ENCODE measurements at regions not wholly inside any gene's neighbourhood (a gene's known extent, or its start where the extent isn't known, plus 50 kb on each side); places are given as distances from the start of the nearest gene placed in this dataset.
"Not testable (repeated sequence)": the region's sequence is repeated elsewhere in the genome, so short reads cannot be mapped to it uniquely, and the experiment has no call there.

DNA sequence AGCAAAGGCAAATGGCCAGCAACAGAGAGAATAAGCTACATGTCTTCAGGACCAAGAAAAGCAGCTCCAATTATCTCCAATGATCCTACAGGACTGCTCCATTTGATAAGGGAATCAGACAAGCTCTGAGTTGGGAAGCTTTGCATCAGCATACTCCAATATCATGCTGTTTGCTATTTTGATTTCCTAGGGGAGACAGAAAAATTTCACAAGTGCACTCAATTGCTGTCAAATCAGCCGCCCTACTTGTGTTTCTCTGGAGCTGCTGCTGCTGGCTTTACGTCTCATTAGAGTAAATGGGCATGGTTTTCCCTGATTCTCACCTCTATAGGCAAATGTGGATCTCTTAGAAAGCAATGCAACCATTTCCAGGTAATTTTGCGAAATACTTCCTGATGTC lies 201.7 kb downstream of the PRELID2 start:
- TF ChIP-seq, protein P1, sequence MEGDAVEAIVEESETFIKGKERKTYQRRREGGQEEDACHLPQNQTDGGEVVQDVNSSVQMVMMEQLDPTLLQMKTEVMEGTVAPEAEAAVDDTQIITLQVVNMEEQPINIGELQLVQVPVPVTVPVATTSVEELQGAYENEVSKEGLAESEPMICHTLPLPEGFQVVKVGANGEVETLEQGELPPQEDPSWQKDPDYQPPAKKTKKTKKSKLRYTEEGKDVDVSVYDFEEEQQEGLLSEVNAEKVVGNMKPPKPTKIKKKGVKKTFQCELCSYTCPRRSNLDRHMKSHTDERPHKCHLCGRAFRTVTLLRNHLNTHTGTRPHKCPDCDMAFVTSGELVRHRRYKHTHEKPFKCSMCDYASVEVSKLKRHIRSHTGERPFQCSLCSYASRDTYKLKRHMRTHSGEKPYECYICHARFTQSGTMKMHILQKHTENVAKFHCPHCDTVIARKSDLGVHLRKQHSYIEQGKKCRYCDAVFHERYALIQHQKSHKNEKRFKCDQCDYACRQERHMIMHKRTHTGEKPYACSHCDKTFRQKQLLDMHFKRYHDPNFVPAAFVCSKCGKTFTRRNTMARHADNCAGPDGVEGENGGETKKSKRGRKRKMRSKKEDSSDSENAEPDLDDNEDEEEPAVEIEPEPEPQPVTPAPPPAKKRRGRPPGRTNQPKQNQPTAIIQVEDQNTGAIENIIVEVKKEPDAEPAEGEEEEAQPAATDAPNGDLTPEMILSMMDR (IDR thresholded peaks at IDR 0.05; ENCODE audit: low read depth, low read length, missing control alignments), result no peak
- no peak overlapping the region for H3K4me3 ChIP-seq (ENCODE audit: low read depth, low read length)
- no peak overlapping the region for H3K27ac ChIP-seq
- H3K36me3 ChIP-seq (replicated peaks), result no peaks in the 10 kb centered on the region
- in situ Hi-C loops (cut with HindIII; ENCODE audit: low pct_ligation_motif_present, low sequenced_read_pairs), result no loop called here
- no peak for DNase-seq
- H3K27me3 ChIP-seq (replicated peaks), result no peaks in the 10 kb centered on the region

DNA sequence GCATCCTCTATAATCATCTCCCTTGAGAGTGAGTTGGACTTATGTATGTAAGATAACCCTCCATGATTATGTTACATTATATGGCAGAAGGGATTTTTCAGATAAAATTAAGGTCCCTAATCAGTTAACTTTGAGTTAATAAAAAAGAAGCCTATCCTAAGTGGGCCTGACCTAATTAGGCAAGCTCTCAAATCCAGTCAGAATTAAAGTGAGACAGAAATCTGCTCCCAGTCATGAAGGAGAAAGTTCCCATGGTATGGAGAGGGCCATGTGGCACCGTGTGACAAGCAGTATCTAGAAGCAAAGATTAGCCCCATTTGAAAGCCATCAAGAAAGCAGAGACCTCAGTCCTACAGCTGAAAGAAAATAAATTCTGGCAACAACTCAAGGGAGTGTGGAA lies 202.4 kb downstream of the PRELID2 start:
- in situ Hi-C loops (cut with HindIII; ENCODE audit: low pct_ligation_motif_present, low sequenced_read_pairs), result no loop called here
- H3K4me3 ChIP-seq (ENCODE audit: low read depth, low read length), result no peak overlapping the region
- no peaks in the 10 kb centered on the region for H3K36me3 ChIP-seq (replicated peaks)
- TF ChIP-seq, protein P1 (IDR thresholded peaks at IDR 0.05; ENCODE audit: low read depth, low read length, missing control alignments), result no peak
- DNase-seq, result no peak
- H3K27me3 ChIP-seq (replicated peaks), result no peaks in the 10 kb centered on the region
- H3K27ac ChIP-seq, result no peak overlapping the region

DNA sequence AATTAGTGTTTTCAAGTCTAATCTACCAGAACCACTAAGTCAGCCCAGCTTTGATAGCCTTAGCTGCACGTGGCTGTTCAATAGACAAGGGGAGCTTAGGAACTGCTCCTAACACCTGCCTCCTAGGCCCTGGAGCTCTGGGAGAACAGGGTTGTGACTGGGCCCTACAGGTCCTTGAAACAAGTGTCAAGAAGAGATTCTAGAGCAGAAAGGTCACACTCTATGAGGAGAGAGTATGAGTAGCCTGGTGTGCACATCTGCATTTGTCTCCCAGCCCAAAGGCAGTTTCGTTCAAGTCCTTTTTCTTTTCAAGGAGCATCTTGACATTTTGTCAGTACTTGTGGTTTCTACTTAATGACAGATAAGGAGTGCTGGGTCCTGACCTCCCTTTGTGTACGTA lies 206.1 kb downstream of the PRELID2 start:
- no peaks in the 10 kb centered on the region for H3K27me3 ChIP-seq (replicated peaks)
- DNase-seq, result no peak
- no peaks in the 10 kb centered on the region for H3K36me3 ChIP-seq (replicated peaks)
- H3K27ac ChIP-seq, result no peak overlapping the region
- TF ChIP-seq, protein P1 (IDR thresholded peaks at IDR 0.05; ENCODE audit: low read depth, low read length, missing control alignments), result no peak
- H3K4me3 ChIP-seq (ENCODE audit: low read depth, low read length), result no peak overlapping the region
- in situ Hi-C loops (cut with HindIII; ENCODE audit: low pct_ligation_motif_present, low sequenced_read_pairs), result no loop called here

DNA sequence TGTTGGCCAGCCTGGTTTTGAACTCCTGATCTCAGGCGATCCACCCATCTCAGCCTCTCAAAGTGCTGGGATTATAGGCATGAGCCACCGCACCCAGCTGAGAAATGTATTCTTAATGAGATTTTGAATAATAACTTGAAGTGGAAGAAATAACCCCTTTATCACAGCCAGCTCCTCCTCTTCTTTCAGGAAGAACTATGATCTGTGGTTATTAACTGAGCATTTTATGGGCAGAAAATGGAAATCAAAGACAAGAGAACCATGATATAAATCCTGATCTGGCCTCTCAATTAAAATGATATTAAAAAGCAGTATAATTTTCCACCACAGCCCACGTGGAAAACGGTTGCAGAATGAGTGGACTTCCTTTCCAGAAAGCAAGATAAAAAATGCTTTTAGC lies 206.6 kb downstream of the PRELID2 start:
- Histone ChIP-seq H3K4me3 (ENCODE audit: low read depth, low read length) (no peak overlapping the region), H3K27ac (no peak overlapping the region), H3K36me3 (replicated peaks) (no peaks in the 10 kb centered on the region), H3K27me3 (replicated peaks) (no peaks in the 10 kb centered on the region)
- TF ChIP-seq, protein P1 (IDR thresholded peaks at IDR 0.05; ENCODE audit: low read depth, low read length, missing control alignments), result no peak
- DNase-seq, result no peak
- in situ Hi-C loops (cut with HindIII; ENCODE audit: low pct_ligation_motif_present, low sequenced_read_pairs), result no loop called here

DNA sequence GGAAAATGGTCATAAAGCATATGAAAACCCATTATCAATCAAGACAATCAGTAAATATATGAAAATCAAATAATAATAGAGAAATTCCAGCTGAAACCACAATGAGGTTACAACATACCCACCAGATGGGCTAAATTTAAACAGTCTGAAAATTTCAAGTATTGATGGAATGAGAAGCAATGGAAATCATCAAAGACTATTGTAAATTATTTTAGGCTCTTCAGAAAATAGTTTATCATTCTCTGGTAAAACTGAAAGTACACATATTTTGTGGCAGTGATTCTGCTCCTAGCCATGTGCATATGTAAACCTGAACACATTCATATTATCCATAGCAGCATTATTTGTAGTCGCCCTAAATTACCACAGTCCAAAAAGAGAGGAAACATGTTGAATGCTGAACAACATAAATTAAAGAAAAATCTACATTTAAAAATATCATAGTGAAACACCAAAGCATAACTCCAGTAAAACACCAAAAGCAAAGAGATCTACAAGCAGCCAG lies 215.3 kb downstream of the PRELID2 start:
- Histone ChIP-seq H3K36me3 (replicated peaks) (no peaks in the 10 kb centered on the region), H3K4me3 (ENCODE audit: low read depth, low read length) (no peak overlapping the region), H3K27me3 (replicated peaks) (no peaks in the 10 kb centered on the region), H3K27ac (no peak overlapping the region)
- no peak for DNase-seq
- TF ChIP-seq, protein P1 (IDR thresholded peaks at IDR 0.05; ENCODE audit: low read depth, low read length, missing control alignments), result no peak
- in situ Hi-C loops (cut with HindIII; ENCODE audit: low pct_ligation_motif_present, low sequenced_read_pairs), result no loop called here

GRCh38 chr5:145616739-145617138 lies 218.4 kb downstream of the PRELID2 start:
- H3K4me3 ChIP-seq (ENCODE audit: low read depth, low read length); H3K27ac ChIP-seq; H3K27me3 ChIP-seq (replicated peaks); H3K36me3 ChIP-seq (replicated peaks); DNase-seq; in situ Hi-C loops (cut with HindIII; ENCODE audit: low pct_ligation_motif_present, low sequenced_read_pairs): not testable (repeated sequence)
